HL-60 (cell line): ENCODE measurements at regions not wholly inside any gene's neighbourhood (a gene's known extent, or its start where the extent isn't known, plus 50 kb on each side); places are given as distances from the start of the nearest gene placed in this dataset.

ENCODE experiments used
- POLR2AphosphoS5 ChIP-seq: IDR thresholded peaks from 2 replicates; pipeline ENCODE4 v1.6.1; 2012; ENCODE audit warnings: low read depth
- TF ChIP-seq, protein P1 (sequence below): IDR thresholded peaks from one replicate; pipeline ENCODE4 v1.5.1; 2011; ENCODE audit warnings: low read length, control low read depth, inconsistent platforms; ENCODE audit not compliant: insufficient read depth
- TF ChIP-seq, protein P2 (sequence below): IDR thresholded peaks from 2 replicates; pipeline ENCODE4 v1.6.1; 2012; ENCODE audit warnings: low read depth; ENCODE audit not compliant: insufficient replicate concordance

DNA sequence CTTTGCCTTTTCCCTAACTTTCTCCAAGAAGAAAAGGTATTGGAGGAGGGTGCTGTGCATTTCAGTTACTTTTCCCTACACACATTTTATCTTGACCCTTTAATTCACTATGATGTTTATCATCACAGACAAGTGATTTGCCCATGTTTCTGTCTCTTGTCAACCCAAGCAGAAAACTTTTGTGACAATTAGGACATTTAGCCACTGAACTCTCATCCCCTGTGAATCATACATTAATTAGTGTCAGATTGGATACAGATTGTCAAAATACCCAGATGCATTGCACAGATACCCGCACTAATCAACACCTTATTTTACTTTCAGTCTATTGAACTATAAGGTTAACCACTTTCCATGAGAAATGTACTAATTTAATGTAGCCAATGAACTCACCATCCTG is 912.9 kb downstream of the SORCS1 start:
- no peak for TF ChIP-seq POLR2AphosphoS5
- TF ChIP-seq, protein P1, sequence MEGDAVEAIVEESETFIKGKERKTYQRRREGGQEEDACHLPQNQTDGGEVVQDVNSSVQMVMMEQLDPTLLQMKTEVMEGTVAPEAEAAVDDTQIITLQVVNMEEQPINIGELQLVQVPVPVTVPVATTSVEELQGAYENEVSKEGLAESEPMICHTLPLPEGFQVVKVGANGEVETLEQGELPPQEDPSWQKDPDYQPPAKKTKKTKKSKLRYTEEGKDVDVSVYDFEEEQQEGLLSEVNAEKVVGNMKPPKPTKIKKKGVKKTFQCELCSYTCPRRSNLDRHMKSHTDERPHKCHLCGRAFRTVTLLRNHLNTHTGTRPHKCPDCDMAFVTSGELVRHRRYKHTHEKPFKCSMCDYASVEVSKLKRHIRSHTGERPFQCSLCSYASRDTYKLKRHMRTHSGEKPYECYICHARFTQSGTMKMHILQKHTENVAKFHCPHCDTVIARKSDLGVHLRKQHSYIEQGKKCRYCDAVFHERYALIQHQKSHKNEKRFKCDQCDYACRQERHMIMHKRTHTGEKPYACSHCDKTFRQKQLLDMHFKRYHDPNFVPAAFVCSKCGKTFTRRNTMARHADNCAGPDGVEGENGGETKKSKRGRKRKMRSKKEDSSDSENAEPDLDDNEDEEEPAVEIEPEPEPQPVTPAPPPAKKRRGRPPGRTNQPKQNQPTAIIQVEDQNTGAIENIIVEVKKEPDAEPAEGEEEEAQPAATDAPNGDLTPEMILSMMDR = no peak
- TF ChIP-seq, protein P2, sequence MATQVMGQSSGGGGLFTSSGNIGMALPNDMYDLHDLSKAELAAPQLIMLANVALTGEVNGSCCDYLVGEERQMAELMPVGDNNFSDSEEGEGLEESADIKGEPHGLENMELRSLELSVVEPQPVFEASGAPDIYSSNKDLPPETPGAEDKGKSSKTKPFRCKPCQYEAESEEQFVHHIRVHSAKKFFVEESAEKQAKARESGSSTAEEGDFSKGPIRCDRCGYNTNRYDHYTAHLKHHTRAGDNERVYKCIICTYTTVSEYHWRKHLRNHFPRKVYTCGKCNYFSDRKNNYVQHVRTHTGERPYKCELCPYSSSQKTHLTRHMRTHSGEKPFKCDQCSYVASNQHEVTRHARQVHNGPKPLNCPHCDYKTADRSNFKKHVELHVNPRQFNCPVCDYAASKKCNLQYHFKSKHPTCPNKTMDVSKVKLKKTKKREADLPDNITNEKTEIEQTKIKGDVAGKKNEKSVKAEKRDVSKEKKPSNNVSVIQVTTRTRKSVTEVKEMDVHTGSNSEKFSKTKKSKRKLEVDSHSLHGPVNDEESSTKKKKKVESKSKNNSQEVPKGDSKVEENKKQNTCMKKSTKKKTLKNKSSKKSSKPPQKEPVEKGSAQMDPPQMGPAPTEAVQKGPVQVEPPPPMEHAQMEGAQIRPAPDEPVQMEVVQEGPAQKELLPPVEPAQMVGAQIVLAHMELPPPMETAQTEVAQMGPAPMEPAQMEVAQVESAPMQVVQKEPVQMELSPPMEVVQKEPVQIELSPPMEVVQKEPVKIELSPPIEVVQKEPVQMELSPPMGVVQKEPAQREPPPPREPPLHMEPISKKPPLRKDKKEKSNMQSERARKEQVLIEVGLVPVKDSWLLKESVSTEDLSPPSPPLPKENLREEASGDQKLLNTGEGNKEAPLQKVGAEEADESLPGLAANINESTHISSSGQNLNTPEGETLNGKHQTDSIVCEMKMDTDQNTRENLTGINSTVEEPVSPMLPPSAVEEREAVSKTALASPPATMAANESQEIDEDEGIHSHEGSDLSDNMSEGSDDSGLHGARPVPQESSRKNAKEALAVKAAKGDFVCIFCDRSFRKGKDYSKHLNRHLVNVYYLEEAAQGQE = no peak
